Keratinocyte (primary cell): ENCODE measurements at regions not wholly inside any gene's neighbourhood (a gene's known extent, or its start where the extent isn't known, plus 50 kb on each side); places are given as distances from the start of the nearest gene placed in this dataset.

ENCODE experiments used
- EZH2 ChIP-seq: IDR thresholded peaks from one replicate; pipeline ENCODE4 v1.6.1; 2012; ENCODE audit warnings: inconsistent platforms, mild to moderate bottlenecking, low read length, moderate library complexity
- TF ChIP-seq, protein P1 (sequence below), 3 experiments: IDR thresholded peaks in 1 of 3; conservative IDR thresholded peaks in 1 of 3; optimal IDR thresholded peaks in 1 of 3; 2 replicates in 2 of 3; 3 replicates in 1 of 3; pipeline versions ENCODE3 to v1.5.1; 2011; ENCODE audit warnings: low read length in 3 of 3, mild to moderate bottlenecking in 3 of 3, moderate library complexity in 2 of 3, control low read depth in 1 of 3, inconsistent platforms in 1 of 3; ENCODE audit not compliant: insufficient read depth in 2 of 3; ENCODE audit errors: extremely low read depth in 1 of 3

- TF ChIP-seq, protein P1, sequence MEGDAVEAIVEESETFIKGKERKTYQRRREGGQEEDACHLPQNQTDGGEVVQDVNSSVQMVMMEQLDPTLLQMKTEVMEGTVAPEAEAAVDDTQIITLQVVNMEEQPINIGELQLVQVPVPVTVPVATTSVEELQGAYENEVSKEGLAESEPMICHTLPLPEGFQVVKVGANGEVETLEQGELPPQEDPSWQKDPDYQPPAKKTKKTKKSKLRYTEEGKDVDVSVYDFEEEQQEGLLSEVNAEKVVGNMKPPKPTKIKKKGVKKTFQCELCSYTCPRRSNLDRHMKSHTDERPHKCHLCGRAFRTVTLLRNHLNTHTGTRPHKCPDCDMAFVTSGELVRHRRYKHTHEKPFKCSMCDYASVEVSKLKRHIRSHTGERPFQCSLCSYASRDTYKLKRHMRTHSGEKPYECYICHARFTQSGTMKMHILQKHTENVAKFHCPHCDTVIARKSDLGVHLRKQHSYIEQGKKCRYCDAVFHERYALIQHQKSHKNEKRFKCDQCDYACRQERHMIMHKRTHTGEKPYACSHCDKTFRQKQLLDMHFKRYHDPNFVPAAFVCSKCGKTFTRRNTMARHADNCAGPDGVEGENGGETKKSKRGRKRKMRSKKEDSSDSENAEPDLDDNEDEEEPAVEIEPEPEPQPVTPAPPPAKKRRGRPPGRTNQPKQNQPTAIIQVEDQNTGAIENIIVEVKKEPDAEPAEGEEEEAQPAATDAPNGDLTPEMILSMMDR (optimal IDR thresholded peaks at IDR 0.05 in 1 of 3, IDR thresholded peaks at IDR 0.05 in 1 of 3, conservative IDR thresholded peaks at IDR 0.05 in 1 of 3; ENCODE audit: extremely low read depth in 1 of 3, insufficient read depth in 2 of 3, low read length in 3 of 3): no peak
- TF ChIP-seq EZH2: no peak
Observed at GRCh38 chr2:64874593-64874992, 114.6 kb upstream of the SLC1A4 start.
